Activated CD4-positive, alpha-beta T cell treated with anti-CD3 and anti-CD28 coated beads, Interleukin-2, Interleukin-4, amounts not matched to agents 100 ng/mL and 50 ng/mL, durations not matched to agents 16 hours and 8 hours (primary cell): ENCODE measurements at regions not wholly inside any gene's neighbourhood (a gene's known extent, or its start where the extent isn't known, plus 50 kb on each side); places are given as distances from the start of the nearest gene placed in this dataset.

ENCODE experiments used
- DNase-seq: peaks from one replicate; pipeline ENCODE4 v3.0.0-alpha.2; 2020; ENCODE audit warnings: low spot score

- DNase-seq = no peak
Observed at GRCh38 chr3:30114918-30115317, 491.5 kb upstream of the TGFBR2 start.

- DNase-seq = no peak
Observed at GRCh38 chr3:30122359-30122758, 484.0 kb upstream of the TGFBR2 start.

- no peak for DNase-seq
Observed at GRCh38 chr3:30123224-30123623, 483.2 kb upstream of the TGFBR2 start.

- DNase-seq = no peak
Observed at GRCh38 chr3:30123755-30124154, 482.6 kb upstream of the TGFBR2 start.

GRCh38 chr3:30124435-30125370, 481.7 kb upstream of the TGFBR2 start:
- DNase-seq = no peak

- no peak for DNase-seq
Observed at GRCh38 chr3:30129765-30130164, 476.6 kb upstream of the TGFBR2 start.

GRCh38 chr3:30130391-30130790, 476.0 kb upstream of the TGFBR2 start:
- DNase-seq = no peak

GRCh38 chr3:30131191-30131590, 475.2 kb upstream of the TGFBR2 start:
- DNase-seq = no peak

GRCh38 chr3:30135190-30135589, 471.2 kb upstream of the TGFBR2 start:
- DNase-seq = no peak

GRCh38 chr3:30139283-30139682, 467.1 kb upstream of the TGFBR2 start:
- DNase-seq = no peak

- DNase-seq = no peak
Observed at GRCh38 chr3:30140356-30141075, 465.9 kb upstream of the TGFBR2 start.

- no peak for DNase-seq
Observed at GRCh38 chr3:30141178-30141581, 465.2 kb upstream of the TGFBR2 start.

GRCh38 chr3:30141927-30142326, 464.5 kb upstream of the TGFBR2 start:
- DNase-seq = no peak

- no peak for DNase-seq
Observed at GRCh38 chr3:30142946-30143345, 463.5 kb upstream of the TGFBR2 start.

- DNase-seq = no peak
Observed at GRCh38 chr3:30145281-30145680, 461.1 kb upstream of the TGFBR2 start.

- DNase-seq = peak; percentile 19
Observed at GRCh38 chr3:30146978-30147377, 459.4 kb upstream of the TGFBR2 start.

GRCh38 chr3:30154853-30155252, 451.5 kb upstream of the TGFBR2 start:
- DNase-seq = no peak

GRCh38 chr3:30155755-30156154, 450.6 kb upstream of the TGFBR2 start:
- DNase-seq = no peak

GRCh38 chr3:30156586-30157498, 449.6 kb upstream of the TGFBR2 start:
- no peak for DNase-seq

GRCh38 chr3:30161375-30161774, 445.0 kb upstream of the TGFBR2 start:
- no peak for DNase-seq

- DNase-seq = no peak
Observed at GRCh38 chr3:30162579-30162978, 443.8 kb upstream of the TGFBR2 start.

GRCh38 chr3:30166535-30166934, 439.9 kb upstream of the TGFBR2 start:
- DNase-seq = no peak
